GM21529 (cell line): ENCODE measurements at regions not wholly inside any gene's neighbourhood (a gene's known extent, or its start where the extent isn't known, plus 50 kb on each side); places are given as distances from the start of the nearest gene placed in this dataset.

ENCODE experiments used
- ATAC-seq: cut with Tn5 transposase; IDR thresholded peaks from one replicate; pipeline ENCODE4 v1.9.1; 2021; ENCODE audit not compliant: unreplicated experiment

GRCh38 chr2:125455110-125455509 is 1200.8 kb upstream of the GYPC start:
- ATAC-seq, result no peak

- ATAC-seq, result no peak
These were observed 1199.1 kb upstream of the GYPC start for GRCh38 chr2:125456693-125457363.

- ATAC-seq, result peak; percentile 53
These were observed 1184.0 kb upstream of the GYPC start for GRCh38 chr2:125471963-125472362.

GRCh38 chr2:125479143-125479636 is 1176.8 kb upstream of the GYPC start:
- ATAC-seq, result no peak

GRCh38 chr2:125490308-125490707 is 1165.7 kb upstream of the GYPC start:
- no peak for ATAC-seq

GRCh38 chr2:125491663-125492062 is 1164.3 kb upstream of the GYPC start:
- no peak for ATAC-seq

- no peak for ATAC-seq
These were observed 1143.6 kb upstream of the GYPC start for GRCh38 chr2:125512313-125512712.

GRCh38 chr2:125516496-125517109 is 1139.4 kb upstream of the GYPC start:
- ATAC-seq, result peak; percentile 57

- ATAC-seq, result no peak
These were observed 1129.9 kb upstream of the GYPC start for GRCh38 chr2:125526093-125526492.

GRCh38 chr2:125535089-125535488 is 1120.9 kb upstream of the GYPC start:
- no peak for ATAC-seq

- ATAC-seq, result no peak
These were observed 1111.9 kb upstream of the GYPC start for GRCh38 chr2:125543968-125544514.

GRCh38 chr2:125553768-125554167 is 1102.2 kb upstream of the GYPC start:
- no peak for ATAC-seq

GRCh38 chr2:125554956-125555355 is 1101.0 kb upstream of the GYPC start:
- no peak for ATAC-seq

GRCh38 chr2:125559186-125559585 is 1096.8 kb upstream of the GYPC start:
- no peak for ATAC-seq

- no peak for ATAC-seq
These were observed 1095.1 kb upstream of the GYPC start for GRCh38 chr2:125560855-125561254.

GRCh38 chr2:125561302-125561701 is 1094.7 kb upstream of the GYPC start:
- no peak for ATAC-seq

GRCh38 chr2:125562924-125563323 is 1093.0 kb upstream of the GYPC start:
- no peak for ATAC-seq

GRCh38 chr2:125564471-125564870 is 1091.5 kb upstream of the GYPC start:
- ATAC-seq, result no peak

- no peak for ATAC-seq
These were observed 1089.5 kb upstream of the GYPC start for GRCh38 chr2:125566422-125566821.

GRCh38 chr2:125567100-125567499 is 1088.9 kb upstream of the GYPC start:
- no peak for ATAC-seq

- no peak for ATAC-seq
These were observed 1083.3 kb upstream of the GYPC start for GRCh38 chr2:125572660-125573059.

GRCh38 chr2:125573432-125573831 is 1082.5 kb upstream of the GYPC start:
- no peak for ATAC-seq
